ENCODE measurements at regions not wholly inside any gene's neighbourhood (a gene's known extent, or its start where the extent isn't known, plus 50 kb on each side); places are given as distances from the start of the nearest gene placed in this dataset.
"Not testable (repeated sequence)": the region's sequence is repeated elsewhere in the genome, so short reads cannot be mapped to it uniquely, and the experiment has no call there.

DNA sequence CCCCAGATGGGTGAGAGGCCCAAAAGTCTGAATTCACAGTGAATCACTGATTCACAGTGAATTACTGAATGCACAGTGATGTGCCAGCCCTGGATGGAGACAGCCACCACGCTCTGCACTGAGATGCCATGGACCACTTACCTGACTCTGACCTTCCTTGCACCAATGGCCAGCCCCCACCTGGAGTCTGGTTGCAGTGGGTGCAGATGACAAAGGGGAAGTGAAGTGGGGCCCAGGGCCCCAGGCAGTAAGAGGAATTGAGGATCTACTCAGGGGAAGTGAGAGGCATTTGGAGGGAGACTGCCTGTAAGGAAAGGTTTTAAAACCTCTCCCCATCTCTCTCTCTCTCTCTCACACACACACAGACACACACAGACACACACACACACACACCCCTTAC, 412.1 kb downstream of the CYLC2 start:
- DNase-seq = no peak

DNA sequence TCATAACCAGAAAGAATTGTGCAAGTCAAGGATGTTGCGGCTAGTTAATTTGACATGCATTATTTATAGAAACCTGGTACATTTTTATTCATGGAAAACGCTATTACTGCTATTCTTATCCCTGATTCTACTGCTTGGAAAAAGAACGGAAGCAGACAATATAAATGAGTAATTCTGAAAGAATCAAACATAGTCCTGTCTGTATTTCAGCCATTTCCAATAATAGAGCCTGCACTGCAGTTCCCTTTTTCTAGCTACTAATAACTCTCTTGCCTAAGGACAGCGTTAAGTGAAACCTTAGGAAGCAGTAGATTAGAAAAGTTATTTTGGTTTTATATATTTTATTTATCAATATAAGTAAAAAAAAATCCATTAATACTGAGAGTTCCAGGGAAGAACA, 414.9 kb downstream of the CYLC2 start:
- DNase-seq = no peak

DNA sequence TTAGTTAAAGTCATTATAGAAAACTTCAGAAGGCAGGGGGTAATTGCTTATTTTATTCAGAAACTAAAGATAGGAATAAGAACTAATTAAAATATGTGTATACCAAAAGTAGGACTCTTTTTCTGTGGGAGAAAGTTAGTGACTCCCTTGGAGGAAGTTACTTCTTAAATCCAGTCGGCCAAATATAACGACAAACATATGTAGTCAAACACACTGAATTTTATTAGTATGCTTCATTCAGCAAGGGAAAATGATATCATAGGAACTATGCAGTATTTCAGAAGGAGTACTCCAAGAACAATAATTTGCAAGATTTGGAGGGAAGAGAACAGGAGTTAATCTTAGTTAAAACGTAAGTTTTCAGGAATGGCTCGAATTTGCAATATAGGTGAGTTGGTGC, 432.6 kb downstream of the CYLC2 start:
- DNase-seq = no peak

DNA sequence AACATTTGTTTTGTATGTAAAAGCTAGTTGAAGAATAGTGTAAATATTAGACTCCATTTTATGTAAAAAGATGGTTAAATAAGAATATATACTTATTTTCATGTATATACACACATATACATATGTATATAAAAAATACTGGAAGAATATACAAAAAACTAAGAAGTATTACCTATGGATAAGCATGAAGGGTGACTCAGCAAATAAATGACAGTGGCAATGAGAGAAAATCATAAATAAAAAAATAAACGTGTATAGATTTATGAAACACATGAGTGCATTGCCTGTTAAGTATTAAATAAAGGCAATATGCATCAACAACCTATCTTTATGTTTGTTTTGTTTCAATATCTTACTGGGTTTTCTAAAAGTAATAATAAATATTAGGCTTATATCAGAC, 435.3 kb downstream of the CYLC2 start:
- DNase-seq = no peak

GRCh38 chr9:103431809-103432208, 436.7 kb downstream of the CYLC2 start:
- DNase-seq = no peak

- no peak for DNase-seq
Observed at GRCh38 chr9:103444176-103444575, 449.0 kb downstream of the CYLC2 start.

DNA sequence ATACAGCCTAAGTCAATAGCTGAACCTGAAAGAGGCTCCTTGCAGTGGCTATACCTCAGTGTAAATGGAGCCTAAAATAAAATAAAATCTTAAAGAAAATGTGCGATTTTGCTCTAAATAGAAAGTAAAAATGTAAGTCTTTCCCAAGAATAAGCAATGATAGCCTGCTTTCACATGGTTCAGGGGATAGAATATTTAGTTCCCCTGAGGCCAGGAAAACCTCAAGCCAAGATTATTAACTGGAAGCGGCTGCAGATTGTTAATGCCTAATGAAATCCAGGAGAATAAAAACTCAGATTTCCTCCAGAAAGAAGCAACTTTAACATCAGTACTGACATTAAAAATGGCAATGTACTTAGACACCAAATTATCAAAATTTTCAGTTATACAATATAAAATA, 463.7 kb downstream of the CYLC2 start:
- no peak for DNase-seq

- no peak for DNase-seq
Observed at GRCh38 chr9:103471241-103471640, 476.1 kb downstream of the CYLC2 start.

DNA sequence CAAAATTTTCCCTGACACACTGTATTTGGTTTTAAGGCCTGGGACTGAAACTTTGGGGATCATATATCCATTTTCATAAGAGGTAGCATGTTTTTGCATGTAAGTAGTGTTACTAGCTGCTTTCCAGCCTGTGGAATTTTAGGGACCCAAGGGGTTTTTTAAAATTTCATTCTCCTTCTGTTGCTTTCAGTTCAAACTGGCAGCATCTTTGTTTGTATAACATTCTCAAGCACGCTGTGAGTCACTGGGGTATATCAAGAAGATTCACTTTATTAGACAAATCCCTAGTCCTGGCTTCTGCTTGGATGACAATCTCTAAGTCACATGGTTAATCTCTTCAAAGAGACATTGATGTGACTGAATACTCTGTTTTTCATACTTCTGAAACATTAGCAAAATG, 479.0 kb downstream of the CYLC2 start:
- DNase-seq = no peak

- DNase-seq = no peak
Observed at GRCh38 chr9:103483471-103484096, 488.5 kb downstream of the CYLC2 start.

GRCh38 chr9:103485138-103485537, 490.0 kb downstream of the CYLC2 start:
- no peak for DNase-seq

DNA sequence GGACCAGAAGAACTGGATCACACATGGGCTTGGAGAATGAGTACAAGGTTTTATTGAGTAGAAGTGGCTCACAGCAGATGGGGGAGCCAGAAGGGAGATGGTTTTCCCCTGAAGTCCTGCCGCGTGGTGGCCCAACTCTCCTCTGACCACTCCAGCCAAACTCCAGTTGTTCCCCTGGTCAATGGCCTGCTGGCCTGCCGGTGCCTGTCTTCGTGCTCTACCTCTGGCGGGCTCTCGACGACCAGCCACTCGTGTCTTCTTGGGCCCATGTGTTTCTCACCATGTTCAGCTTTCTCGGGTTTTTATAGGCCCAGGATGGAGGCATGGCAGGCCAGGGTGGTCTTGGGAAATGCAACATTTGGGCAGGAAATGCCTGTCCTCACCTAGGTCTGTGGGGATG, 519.6 kb downstream of the CYLC2 start:
- DNase-seq = no peak

DNA sequence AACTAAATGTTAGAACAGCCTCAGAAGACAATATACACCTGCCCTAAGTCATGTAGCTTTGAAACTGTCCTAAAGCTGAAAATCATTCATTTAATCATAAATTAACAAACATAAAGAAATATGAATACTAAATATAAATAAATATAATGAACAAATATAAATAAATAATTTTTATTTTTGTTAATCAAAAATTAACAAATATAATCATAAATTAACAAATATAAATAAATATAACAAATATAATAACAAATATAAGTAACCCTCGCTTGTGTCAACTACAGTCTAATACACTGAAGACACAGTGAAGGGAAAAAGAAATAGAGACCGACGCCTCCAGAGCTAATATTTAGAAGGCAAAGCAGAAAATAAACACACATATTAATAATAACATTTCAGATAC, 527.3 kb downstream of the CYLC2 start:
- no peak for DNase-seq

- no peak for DNase-seq
Observed at GRCh38 chr9:103530934-103531333, 535.8 kb downstream of the CYLC2 start.

DNA sequence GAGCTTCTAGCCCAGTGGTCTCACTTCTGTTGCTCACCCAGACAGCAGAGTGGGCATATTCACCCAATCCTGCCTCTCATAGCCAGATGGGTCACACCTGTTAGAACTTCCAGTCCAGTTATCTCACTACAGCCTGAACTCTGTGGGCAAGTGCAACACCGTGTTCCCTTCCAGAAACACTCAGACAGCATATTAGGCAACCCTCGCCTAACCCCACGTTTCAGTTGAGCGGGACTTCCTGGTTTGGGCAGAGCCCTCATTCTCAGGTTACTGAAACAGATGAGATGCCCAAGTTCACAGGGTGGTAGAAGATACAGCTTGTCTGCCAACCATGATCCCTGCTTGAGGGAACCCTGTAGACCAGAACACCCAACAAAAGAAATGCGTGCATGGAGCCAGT, 538.2 kb downstream of the CYLC2 start:
- no peak for DNase-seq

- no peak for DNase-seq
Observed at GRCh38 chr9:103537426-103537825, 542.3 kb downstream of the CYLC2 start.

DNA sequence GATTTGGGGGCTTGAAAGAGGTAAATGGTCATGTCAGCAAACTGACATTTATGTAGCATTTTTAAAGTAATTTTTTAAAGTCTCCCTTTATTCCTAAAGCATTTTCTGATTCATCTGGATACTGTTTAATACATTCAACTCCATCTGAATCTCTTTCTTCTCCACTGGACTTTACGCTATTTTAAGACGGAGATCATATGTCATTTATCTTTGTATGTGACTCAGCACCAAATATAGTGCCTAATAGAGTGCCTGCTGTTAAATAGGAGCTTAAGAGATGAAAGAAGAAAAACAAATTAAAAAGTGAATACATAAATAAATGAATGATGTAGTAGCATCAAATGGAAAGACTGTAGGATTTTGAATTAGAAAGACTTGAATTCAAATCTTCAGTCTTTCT, 548.8 kb upstream of the SMC2 start:
- DNase-seq = no peak

- DNase-seq = no peak
Observed at GRCh38 chr9:103552712-103553111, 541.4 kb upstream of the SMC2 start.

- no peak for DNase-seq
Observed at GRCh38 chr9:103574056-103574455, 520.1 kb upstream of the SMC2 start.

DNA sequence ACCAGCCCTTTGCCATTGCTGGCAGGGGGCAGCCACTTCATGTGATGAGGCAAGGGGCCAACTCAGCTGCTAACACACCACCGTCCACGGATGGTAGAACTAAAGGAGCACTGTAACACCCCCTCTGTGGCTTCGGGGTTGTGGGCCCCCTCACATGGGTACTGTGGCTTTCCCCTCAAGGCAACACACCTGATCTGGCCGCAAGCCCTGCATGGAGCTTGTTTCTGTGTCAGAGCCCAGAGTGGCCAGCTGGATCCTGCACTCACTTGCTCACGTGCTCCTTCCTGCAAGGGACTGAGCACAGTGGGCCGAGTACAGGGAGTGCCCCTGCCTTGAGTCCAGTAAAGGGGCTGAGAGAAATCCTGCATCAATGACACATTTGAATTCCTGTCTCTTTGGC, 507.4 kb upstream of the SMC2 start:
- no peak for DNase-seq

DNA sequence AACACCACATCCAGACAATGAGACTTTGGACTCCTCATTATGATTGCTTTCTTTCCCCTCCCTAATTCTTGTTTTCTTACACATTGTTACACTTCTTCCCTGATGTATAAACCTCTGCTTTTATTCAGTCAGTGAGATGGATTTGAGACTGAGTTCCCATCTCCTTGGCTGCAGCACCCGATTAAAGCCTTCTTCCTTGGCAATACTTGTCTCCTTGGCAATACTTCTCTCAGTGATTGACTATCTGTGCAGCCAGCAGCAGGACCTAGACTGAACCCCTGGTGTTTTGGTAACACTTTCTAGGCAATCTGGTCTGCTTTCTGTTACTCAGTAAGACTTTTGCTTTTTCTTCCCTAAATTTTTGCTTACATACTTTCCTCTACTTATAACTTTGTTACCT, 492.8 kb upstream of the SMC2 start:
- no peak for DNase-seq

GRCh38 chr9:103611950-103612349, 482.2 kb upstream of the SMC2 start:
- DNase-seq = not testable (repeated sequence)

- DNase-seq = no peak
Observed at GRCh38 chr9:103615994-103616393, 478.1 kb upstream of the SMC2 start.

- DNase-seq = no peak
Observed at GRCh38 chr9:103617046-103617445, 477.1 kb upstream of the SMC2 start.

DNA sequence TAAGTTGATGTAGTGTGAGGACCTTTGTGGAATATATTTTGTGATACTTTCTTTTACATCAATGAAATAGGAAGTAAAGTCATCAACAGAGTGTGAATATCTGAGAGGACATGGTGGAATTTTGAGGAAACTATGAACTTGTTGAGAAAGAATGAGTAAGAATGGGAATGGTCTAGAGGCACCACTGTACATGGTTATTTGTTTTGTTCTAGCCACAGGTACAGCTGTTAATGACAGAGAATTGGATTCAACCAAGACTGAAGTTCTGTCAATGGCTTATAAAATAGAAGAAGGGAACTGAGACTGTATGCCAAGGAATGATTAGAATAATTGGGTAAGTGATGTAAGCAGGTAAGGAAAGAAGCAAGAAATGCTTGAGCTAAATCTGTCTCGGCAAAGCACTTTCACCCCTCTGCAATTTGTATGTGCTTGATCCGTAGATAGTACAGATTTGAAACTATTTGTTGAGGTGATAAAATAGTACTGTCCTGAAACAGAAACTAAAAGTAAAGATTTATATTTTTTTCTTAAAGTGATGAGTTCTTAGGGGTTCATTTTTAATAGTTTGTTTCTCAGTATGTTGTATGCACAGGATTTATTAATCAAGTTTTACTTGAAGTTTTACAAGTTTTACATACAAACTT, 468.8 kb upstream of the SMC2 start:
- no peak for DNase-seq

Data from inflammatory macrophage (primary cell).